ENCODE measurements at regions not wholly inside any gene's neighbourhood (a gene's known extent, or its start where the extent isn't known, plus 50 kb on each side); places are given as distances from the start of the nearest gene placed in this dataset.

DNA sequence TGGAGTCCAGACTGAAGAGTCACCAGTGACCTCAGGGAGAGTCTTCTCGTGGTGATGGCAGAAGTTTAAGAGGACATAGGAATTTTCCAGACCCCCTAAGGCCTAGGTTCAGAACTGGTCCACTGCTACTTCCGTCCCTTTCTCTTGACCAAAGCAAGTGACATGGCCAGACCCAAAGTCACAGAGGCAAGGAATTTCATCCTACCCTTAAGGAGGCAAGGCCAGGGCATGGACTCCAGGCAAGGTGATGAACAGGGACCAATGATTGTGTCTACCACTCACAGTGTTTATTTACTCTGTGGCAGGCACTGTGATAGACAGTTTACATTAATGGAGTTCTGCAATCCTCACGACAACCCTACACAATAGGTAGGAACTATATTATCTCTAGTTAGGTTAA is 265.1 kb downstream of the GLI2 start (continued):
- TF ChIP-seq ZNF337 (CRISPR knock-in tag; IDR thresholded peaks at IDR 0.05; ENCODE audit: borderline replicate concordance, low read depth) = no peak
- TF ChIP-seq, protein P1, sequence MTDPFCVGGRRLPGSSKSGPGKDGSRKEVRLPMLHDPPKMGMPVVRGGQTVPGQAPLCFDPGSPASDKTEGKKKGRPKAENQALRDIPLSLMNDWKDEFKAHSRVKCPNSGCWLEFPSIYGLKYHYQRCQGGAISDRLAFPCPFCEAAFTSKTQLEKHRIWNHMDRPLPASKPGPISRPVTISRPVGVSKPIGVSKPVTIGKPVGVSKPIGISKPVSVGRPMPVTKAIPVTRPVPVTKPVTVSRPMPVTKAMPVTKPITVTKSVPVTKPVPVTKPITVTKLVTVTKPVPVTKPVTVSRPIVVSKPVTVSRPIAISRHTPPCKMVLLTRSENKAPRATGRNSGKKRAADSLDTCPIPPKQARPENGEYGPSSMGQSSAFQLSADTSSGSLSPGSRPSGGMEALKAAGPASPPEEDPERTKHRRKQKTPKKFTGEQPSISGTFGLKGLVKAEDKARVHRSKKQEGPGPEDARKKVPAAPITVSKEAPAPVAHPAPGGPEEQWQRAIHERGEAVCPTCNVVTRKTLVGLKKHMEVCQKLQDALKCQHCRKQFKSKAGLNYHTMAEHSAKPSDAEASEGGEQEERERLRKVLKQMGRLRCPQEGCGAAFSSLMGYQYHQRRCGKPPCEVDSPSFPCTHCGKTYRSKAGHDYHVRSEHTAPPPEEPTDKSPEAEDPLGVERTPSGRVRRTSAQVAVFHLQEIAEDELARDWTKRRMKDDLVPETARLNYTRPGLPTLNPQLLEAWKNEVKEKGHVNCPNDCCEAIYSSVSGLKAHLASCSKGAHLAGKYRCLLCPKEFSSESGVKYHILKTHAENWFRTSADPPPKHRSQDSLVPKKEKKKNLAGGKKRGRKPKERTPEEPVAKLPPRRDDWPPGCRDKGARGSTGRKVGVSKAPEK (CRISPR knock-in tag; IDR thresholded peaks at IDR 0.05; ENCODE audit: borderline replicate concordance) = no peak

DNA sequence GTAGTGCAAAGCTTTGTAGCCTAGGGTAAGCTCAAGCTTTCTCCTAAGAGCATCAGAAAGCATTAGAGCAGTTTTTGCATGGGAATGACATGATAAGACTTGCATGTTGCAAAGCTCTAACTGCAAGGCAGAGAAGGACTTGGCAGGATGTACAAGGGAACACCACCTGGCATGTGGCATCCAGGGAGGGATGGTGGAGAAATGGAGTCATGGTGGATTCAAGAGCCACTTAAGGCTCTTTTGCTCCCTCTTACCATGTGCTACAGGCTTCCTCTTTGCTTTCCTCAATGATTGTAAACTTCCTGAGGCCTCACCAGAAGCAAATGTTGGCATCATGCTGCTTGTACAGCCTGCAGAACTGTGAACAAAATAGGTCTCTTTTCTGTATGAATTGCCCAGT is 266.0 kb downstream of the GLI2 start:
- ChIA-PET POLR2A (no interaction called here), CTCF (ENCODE audit: low intra/inter-chr PET ratio, low total read pairs) (no interaction called here)
- no peaks in the 10 kb centered on the region for H4K20me1 ChIP-seq (ENCODE audit: insufficient read depth, low read length)
- ATAC-seq (no peak), DNase-seq (ENCODE audit: low spot score) (no peak), FAIRE-seq (no peak)
- TF ChIP-seq DMAP1 (CRISPR knock-in tag; IDR thresholded peaks at IDR 0.05) (no peak), HNRNPH1 (optimal IDR thresholded peaks at IDR 0.05; ENCODE audit: low read depth, low read length) (no peak), CREBL2 (CRISPR knock-in tag; IDR thresholded peaks at IDR 0.05; ENCODE audit: borderline replicate concordance) (no peak), POLR2A (IDR thresholded peaks at IDR 0.05; ENCODE audit: insufficient read depth in 1 of 2, low read depth in 2 of 2, low read length in 2 of 2) (no peak)
- BruUV-seq (replicated peaks) = no TSS peak
- H3K27ac ChIP-seq (ENCODE audit: extremely low read length, insufficient read depth, low read length) = no peak overlapping the region
- no peaks in the 10 kb centered on the region for H3K36me3 ChIP-seq (replicated peaks in 1 of 2; ENCODE audit: control insufficient read depth in 1 of 2, insufficient read depth in 2 of 2, low read length in 2 of 2)
- H3K9me3 ChIP-seq (ENCODE audit: low read length) = no peaks in the 10 kb centered on the region
- in situ Hi-C loops (cut with HindIII; ENCODE audit: extremely low pct_ligation_motif_present, low pct_unique_long_range_greater_than_20kb) (no loop called here), intact Hi-C loops (cut with micrococcal nuclease; ENCODE audit: unreplicated experiment) (no loop called here)
- no peak overlapping the region for H2AFZ ChIP-seq (ENCODE audit: low read length)
- H3K4me3 ChIP-seq (replicated peaks in 1 of 3; ENCODE audit: insufficient read depth in 1 of 3, low read depth in 2 of 3, low read length in 3 of 3) = no peak overlapping the region
- no peaks in the 10 kb centered on the region for H3K4me1 ChIP-seq (ENCODE audit: insufficient read depth, low read length)
- no peak overlapping the region for H3K9ac ChIP-seq (ENCODE audit: insufficient read depth, low read depth, low read length)
- no peak overlapping the region for H3K4me2 ChIP-seq (ENCODE audit: low read depth, low read length)
- peaks cover 2 to 17% of the 10 kb centered on the region in 2 experiments; a peak in 2 of 5 replicates for H3K27me3 ChIP-seq (ENCODE audit: control insufficient read depth in 1 of 2, insufficient read depth in 2 of 2, low read length in 2 of 2)
- H3K79me2 ChIP-seq (ENCODE audit: insufficient read depth, low read length) = no peaks in the 10 kb centered on the region

Data from HepG2 (cell line).